Hepatocyte (in vitro differentiated cells): ENCODE measurements at regions not wholly inside any gene's neighbourhood (a gene's known extent, or its start where the extent isn't known, plus 50 kb on each side); places are given as distances from the start of the nearest gene placed in this dataset.

Experiments
- CTCF ChIP-seq: fragments of 200-600 bp; sonication (generic); IDR thresholded peaks from 2 replicates; pipeline ENCODE4 v1.5.1; 2016; ENCODE audit warnings: antibody characterized with exemption, mild to moderate bottlenecking; ENCODE audit not compliant: poor library complexity
- EZH2 ChIP-seq: fragments of 200-600 bp; sonication (generic); IDR thresholded peaks from 2 replicates; pipeline ENCODE4 v1.6.1; 2016; ENCODE audit warnings: antibody characterized with exemption, mild to moderate bottlenecking, borderline replicate concordance
- EZH2phosphoT487 ChIP-seq: fragments of 200-600 bp; sonication (generic); IDR thresholded peaks from one replicate; pipeline ENCODE4 v1.6.1; 2018; ENCODE audit warnings: antibody characterized with exemption, mild to moderate bottlenecking, low read depth, moderate library complexity; ENCODE audit not compliant: unreplicated experiment, severe bottlenecking

GRCh38 chr3:82773207-82773606 is 1011.8 kb upstream of the GBE1 start:
- TF ChIP-seq CTCF = no peak
- TF ChIP-seq EZH2 = no peak
- TF ChIP-seq EZH2phosphoT487 = no peak
